Kidney (tissue), 13 donors: ENCODE measurements at regions not wholly inside any gene's neighbourhood (a gene's known extent, or its start where the extent isn't known, plus 50 kb on each side); places are given as distances from the start of the nearest gene placed in this dataset.

Experiments used
- DNase-seq, 5 donors: peaks; one replicate each; pipeline ENCODE4 v3.0.0-alpha.2; 2013 to 2020
- FAIRE-seq: peaks from 2 replicates; lab custom pipeline; 2012; peaks lifted over from hg19 to GRCh38; lab: Jason Lieb, UNC
- H3K27ac ChIP-seq, 2 donors: one replicate each; pipeline ENCODE4 v1.7.0; 2013; ENCODE audit warnings: low read depth in 2 of 2, low read length in 2 of 2, inconsistent platforms in 1 of 2
- H3K27me3 ChIP-seq: one replicate; pipeline ENCODE4 v1.7.1; 2013; ENCODE audit warnings: low read length, inconsistent platforms; ENCODE audit not compliant: control insufficient read depth, insufficient read depth
- H3K36me3 ChIP-seq, 3 donors: one replicate each; pipeline versions ENCODE4 v1.7.0 to v1.7.1; 2013; ENCODE audit warnings: low read length in 3 of 3, control low read depth in 1 of 3, inconsistent platforms in 1 of 3; ENCODE audit not compliant: insufficient read depth in 3 of 3, control insufficient read depth in 2 of 3
- H3K4me1 ChIP-seq, 3 donors: one replicate each; pipeline versions ENCODE4 v1.7.0 to v1.7.1; 2013; ENCODE audit warnings: low read length in 3 of 3, inconsistent platforms in 1 of 3, low read depth in 1 of 3; ENCODE audit not compliant: control insufficient read depth in 2 of 3, insufficient read depth in 2 of 3
- H3K4me3 ChIP-seq, 3 donors: one replicate each; pipeline versions ENCODE4 v1.7.0 to v1.8.1; 2013; ENCODE audit warnings: low read length in 3 of 3, control low read depth in 1 of 3, inconsistent platforms in 1 of 3
- H3K9ac ChIP-seq, 3 donors: one replicate each; pipeline versions ENCODE4 v1.7.0 to v1.7.1; 2013; ENCODE audit warnings: low read length in 3 of 3, control low read depth in 1 of 3, inconsistent platforms in 1 of 3
- H3K9me3 ChIP-seq, 3 donors: one replicate each; pipeline versions ENCODE4 v1.7.0 to v1.7.1; 2013; ENCODE audit warnings: low read length in 3 of 3, control low read depth in 1 of 3, inconsistent platforms in 1 of 3; ENCODE audit not compliant: control insufficient read depth in 2 of 3, insufficient read depth in 1 of 3
- intact Hi-C: fragments of 100-400 bp; cut with DNase I; formaldehyde crosslinking; loops from one replicate; pipeline ENCODE4 v1.11.1; 2022
- TF ChIP-seq, protein P1 (sequence below): IDR thresholded peaks from 3 replicates; pipeline ENCODE4 v1.5.1; 2012; ENCODE audit warnings: mild to moderate bottlenecking, moderate library complexity, borderline replicate concordance; ENCODE audit not compliant: insufficient read depth; ENCODE audit errors: extremely low read depth
- donor health status: control.
- donor health status: control.
- donor health status: control.
- donor health status: control.
- donor health status: control.
- donor health status: DM: yes; HTN: yes; CAD: no.
- donor health status: Normal renal cell carcinoma (clear cell type).

DNA sequence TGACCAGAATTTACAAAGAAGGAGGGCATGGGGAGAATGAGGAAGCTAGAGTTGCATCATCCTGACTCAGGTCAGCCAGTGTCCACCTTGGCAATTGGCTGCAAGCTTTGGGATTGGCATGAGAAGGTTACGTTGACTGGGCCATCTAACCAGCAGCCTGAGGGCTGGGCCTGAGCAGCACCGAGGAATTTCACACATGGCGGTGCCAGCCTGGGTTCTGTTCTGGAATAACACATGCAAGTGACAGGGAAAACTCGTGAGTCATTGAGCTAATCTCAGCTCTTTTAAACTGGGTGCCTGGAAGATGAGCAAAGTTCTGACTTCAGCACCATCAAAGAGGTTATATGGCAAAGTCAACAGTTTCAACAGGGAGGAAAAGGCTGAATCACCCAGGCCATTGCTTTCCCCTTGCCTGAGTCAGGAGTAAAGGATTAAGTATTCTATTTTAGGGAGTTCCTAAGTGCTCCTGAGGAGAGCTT, 543.2 kb upstream of the TBX3 start:
- Histone ChIP-seq H3K4me3 (no peak overlapping the region), H3K27me3 (no peaks in the 10 kb centered on the region), H3K9ac (no peak overlapping the region), H3K27ac (no peak overlapping the region), H3K4me1 (no peaks in the 10 kb centered on the region), H3K36me3 (no peaks in the 10 kb centered on the region), H3K9me3 (no peaks in the 10 kb centered on the region)
- TF ChIP-seq, protein P1, sequence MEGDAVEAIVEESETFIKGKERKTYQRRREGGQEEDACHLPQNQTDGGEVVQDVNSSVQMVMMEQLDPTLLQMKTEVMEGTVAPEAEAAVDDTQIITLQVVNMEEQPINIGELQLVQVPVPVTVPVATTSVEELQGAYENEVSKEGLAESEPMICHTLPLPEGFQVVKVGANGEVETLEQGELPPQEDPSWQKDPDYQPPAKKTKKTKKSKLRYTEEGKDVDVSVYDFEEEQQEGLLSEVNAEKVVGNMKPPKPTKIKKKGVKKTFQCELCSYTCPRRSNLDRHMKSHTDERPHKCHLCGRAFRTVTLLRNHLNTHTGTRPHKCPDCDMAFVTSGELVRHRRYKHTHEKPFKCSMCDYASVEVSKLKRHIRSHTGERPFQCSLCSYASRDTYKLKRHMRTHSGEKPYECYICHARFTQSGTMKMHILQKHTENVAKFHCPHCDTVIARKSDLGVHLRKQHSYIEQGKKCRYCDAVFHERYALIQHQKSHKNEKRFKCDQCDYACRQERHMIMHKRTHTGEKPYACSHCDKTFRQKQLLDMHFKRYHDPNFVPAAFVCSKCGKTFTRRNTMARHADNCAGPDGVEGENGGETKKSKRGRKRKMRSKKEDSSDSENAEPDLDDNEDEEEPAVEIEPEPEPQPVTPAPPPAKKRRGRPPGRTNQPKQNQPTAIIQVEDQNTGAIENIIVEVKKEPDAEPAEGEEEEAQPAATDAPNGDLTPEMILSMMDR, result no peak
- FAIRE-seq, result no peak
- intact Hi-C loops, result no loop called here
- no peak for DNase-seq

DNA sequence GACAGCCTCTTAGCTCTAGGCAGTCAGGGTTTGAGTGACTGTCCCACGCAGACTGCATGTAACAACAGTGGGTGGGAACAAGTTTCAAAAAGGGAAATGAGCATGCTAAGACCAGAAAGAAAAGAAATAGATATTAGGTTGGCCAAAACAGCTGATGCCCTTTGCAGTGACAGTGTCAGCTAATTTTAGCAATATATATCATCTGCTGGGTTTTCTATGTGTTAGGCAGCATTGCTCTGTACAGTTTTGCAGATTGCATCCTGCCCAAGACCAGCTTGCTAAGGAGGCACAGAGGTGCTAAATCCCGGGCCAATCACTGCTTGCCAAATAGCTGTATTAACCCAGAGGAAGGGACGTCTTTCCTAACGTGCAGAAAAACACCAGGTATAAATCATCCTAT, 541.9 kb upstream of the TBX3 start:
- no peak for FAIRE-seq
- Histone ChIP-seq H3K9ac (no peak overlapping the region), H3K9me3 (no peaks in the 10 kb centered on the region), H3K4me1 (no peaks in the 10 kb centered on the region), H3K27ac (no peak overlapping the region), H3K27me3 (no peaks in the 10 kb centered on the region), H3K36me3 (no peaks in the 10 kb centered on the region), H3K4me3 (no peak overlapping the region)
- DNase-seq, result peak in 1 of 5 donors; percentile 25
- intact Hi-C loops, result no loop called here
- TF ChIP-seq, protein P1, result no peak

DNA sequence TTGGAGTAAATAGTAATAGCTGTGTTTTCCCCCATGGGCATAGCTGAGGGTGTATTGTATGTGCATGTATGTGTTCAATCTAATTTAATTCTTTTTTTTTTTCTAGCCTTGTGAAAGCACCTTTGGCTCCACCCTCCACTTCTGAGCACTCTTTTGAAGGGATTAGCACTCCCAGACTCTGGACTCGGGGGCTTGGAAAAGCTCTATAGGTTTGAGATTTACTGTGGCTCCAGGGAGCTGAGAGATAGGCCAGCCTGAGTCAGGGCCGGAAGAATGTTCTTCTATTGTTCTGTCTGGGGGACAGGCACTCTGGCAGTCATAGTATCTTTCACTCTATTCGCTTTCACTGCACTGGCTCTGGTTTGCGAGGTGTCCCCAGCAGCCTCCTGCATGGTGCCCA, 540.0 kb upstream of the TBX3 start:
- H3K27me3 ChIP-seq, result no peaks in the 10 kb centered on the region
- intact Hi-C loops, result no loop called here
- FAIRE-seq (no peak), DNase-seq (peak in 1 of 5 donors; percentile 33)
- H3K4me1 ChIP-seq, result no peaks in the 10 kb centered on the region
- no peak overlapping the region for H3K27ac ChIP-seq
- no peaks in the 10 kb centered on the region for H3K9me3 ChIP-seq
- TF ChIP-seq, protein P1, result no peak
- no peak overlapping the region for H3K9ac ChIP-seq
- H3K4me3 ChIP-seq, result no peak overlapping the region
- H3K36me3 ChIP-seq, result no peaks in the 10 kb centered on the region

DNA sequence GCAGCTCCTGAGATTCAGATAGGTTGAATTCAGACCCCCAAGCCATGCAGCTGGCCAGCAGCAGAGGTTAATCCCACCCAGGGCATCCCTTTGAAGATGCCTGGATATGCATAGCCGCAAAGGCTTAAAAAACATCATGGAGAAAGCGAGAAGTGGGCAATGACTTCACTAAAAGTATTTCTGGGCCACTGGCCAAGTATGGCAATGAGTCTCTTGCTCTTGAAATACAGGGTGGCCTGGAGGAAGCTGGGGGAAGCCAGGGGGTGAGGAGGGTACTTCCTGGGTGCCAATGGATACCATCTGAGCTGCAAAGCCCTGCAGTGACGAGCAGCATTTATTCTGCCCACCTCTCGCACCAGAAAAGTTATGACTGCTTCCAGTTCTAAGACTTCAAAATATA, 539.3 kb upstream of the TBX3 start:
- FAIRE-seq (no peak), DNase-seq (peak in 1 of 5 donors; percentile 58)
- Histone ChIP-seq H3K9me3 (no peaks in the 10 kb centered on the region), H3K4me1 (no peaks in the 10 kb centered on the region), H3K36me3 (no peaks in the 10 kb centered on the region), H3K27me3 (no peaks in the 10 kb centered on the region), H3K9ac (no peak overlapping the region), H3K27ac (no peak overlapping the region), H3K4me3 (no peak overlapping the region)
- intact Hi-C loops, result no loop called here
- TF ChIP-seq, protein P1, result no peak
